ENCODE measurements at regions not wholly inside any gene's neighbourhood (a gene's known extent, or its start where the extent isn't known, plus 50 kb on each side); places are given as distances from the start of the nearest gene placed in this dataset.
A peak's percentile ranks its signal among the peaks of the same experiment; 100 is the strongest.

DNA sequence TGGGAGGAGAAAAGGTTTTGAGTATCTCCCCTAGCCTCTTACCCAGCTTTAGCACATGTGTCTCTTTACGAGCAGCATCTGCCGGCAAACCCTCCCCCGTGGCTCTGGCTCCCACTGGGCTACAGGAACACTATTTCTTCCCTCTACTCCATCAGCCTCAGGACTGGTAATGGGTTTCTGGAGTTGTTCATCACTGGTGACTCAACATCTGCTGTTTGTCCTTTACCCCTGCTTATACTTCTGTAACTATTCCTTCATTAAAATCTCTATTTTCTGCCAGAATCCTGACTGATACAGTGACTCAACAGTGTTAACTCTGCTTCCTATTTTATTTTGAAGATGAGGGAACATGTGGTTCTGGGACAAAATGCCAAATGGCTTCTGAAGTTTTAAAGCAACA, 437.3 kb upstream of the HTR2A start:
- TF ChIP-seq, protein P1, sequence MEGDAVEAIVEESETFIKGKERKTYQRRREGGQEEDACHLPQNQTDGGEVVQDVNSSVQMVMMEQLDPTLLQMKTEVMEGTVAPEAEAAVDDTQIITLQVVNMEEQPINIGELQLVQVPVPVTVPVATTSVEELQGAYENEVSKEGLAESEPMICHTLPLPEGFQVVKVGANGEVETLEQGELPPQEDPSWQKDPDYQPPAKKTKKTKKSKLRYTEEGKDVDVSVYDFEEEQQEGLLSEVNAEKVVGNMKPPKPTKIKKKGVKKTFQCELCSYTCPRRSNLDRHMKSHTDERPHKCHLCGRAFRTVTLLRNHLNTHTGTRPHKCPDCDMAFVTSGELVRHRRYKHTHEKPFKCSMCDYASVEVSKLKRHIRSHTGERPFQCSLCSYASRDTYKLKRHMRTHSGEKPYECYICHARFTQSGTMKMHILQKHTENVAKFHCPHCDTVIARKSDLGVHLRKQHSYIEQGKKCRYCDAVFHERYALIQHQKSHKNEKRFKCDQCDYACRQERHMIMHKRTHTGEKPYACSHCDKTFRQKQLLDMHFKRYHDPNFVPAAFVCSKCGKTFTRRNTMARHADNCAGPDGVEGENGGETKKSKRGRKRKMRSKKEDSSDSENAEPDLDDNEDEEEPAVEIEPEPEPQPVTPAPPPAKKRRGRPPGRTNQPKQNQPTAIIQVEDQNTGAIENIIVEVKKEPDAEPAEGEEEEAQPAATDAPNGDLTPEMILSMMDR (IDR thresholded peaks at IDR 0.05; ENCODE audit: insufficient read depth, low read length, poor library complexity, severe bottlenecking), result no peak
- Histone ChIP-seq H3K36me3 (ENCODE audit: control insufficient read depth, insufficient read depth, low read length) (no peaks in the 10 kb centered on the region), H3K27me3 (ENCODE audit: control insufficient read depth, insufficient read depth, low read length) (no peaks in the 10 kb centered on the region), H3K4me3 (ENCODE audit: low read depth, low read length) (no peak overlapping the region)
- peak; percentile 28 for DNase-seq (ENCODE audit: low read depth)

DNA sequence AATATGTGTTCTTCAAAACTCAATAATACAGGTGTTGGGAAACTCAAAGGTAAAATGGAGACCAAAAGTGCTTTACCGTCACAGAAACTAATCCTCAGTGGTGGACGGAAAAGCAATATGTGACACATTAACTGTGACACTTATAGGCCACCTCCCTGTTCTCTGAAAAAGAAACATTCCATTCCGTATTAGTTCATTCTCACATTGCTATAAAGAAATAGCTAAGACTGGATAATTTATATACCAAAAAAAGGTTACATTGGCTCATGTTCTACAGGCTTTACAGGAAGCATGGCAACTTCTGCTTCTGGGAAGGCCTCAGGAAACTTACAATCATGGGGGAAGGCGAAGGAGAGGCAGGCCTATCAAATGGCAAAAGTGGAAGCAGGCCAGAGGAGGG, 435.3 kb upstream of the HTR2A start:
- Histone ChIP-seq H3K4me3 (ENCODE audit: low read depth, low read length) (no peak overlapping the region), H3K36me3 (ENCODE audit: control insufficient read depth, insufficient read depth, low read length) (no peaks in the 10 kb centered on the region), H3K27me3 (ENCODE audit: control insufficient read depth, insufficient read depth, low read length) (no peaks in the 10 kb centered on the region)
- DNase-seq (ENCODE audit: low read depth), result peak; percentile 51
- TF ChIP-seq, protein P1 (IDR thresholded peaks at IDR 0.05; ENCODE audit: insufficient read depth, low read length, poor library complexity, severe bottlenecking), result no peak

DNA sequence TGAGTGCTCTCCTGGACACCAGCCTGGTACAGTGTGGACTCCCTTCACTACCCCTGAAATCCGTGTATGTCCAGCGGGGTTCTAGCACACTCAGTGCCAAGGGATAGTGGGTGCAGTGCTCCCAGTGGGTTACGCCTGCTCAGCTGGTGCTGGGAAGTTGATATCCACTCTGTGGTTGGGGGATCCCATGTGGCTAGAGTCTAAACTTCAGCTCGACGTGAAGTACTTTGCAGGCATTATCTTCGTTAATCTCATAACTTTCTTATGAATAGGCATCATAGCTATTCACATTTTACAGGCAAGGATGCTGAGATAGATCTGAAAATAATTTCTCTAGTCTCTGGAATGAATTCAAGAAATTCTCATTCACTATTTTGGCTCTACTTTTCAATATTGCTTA, 433.2 kb upstream of the HTR2A start:
- Histone ChIP-seq H3K36me3 (ENCODE audit: control insufficient read depth, insufficient read depth, low read length) (no peaks in the 10 kb centered on the region), H3K27me3 (ENCODE audit: control insufficient read depth, insufficient read depth, low read length) (no peaks in the 10 kb centered on the region), H3K4me3 (ENCODE audit: low read depth, low read length) (no peak overlapping the region)
- DNase-seq (ENCODE audit: low read depth), result no peak
- TF ChIP-seq, protein P1 (IDR thresholded peaks at IDR 0.05; ENCODE audit: insufficient read depth, low read length, poor library complexity, severe bottlenecking), result no peak

DNA sequence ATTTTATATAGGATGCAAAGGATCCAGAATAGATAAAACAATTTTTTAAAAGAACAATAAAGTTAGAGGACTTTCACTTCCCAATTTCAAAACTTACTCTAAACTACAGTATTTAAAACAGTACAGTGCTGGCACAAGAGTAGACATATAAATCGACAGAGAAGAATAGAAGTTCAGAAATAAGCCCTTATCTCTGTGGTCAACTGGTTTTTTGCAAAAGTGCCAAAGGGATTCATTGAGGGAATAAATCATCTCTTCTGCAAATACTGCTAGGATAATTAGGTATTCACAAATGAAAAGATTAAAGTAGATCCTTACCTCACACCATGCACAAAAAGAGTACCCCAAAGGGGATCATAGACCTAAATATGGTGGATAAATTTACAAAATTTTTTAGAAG, 431.0 kb upstream of the HTR2A start:
- DNase-seq (ENCODE audit: low read depth), result no peak
- no peaks in the 10 kb centered on the region for H3K36me3 ChIP-seq (ENCODE audit: control insufficient read depth, insufficient read depth, low read length)
- TF ChIP-seq, protein P1 (IDR thresholded peaks at IDR 0.05; ENCODE audit: insufficient read depth, low read length, poor library complexity, severe bottlenecking), result no peak
- H3K27me3 ChIP-seq (ENCODE audit: control insufficient read depth, insufficient read depth, low read length), result no peaks in the 10 kb centered on the region
- no peak overlapping the region for H3K4me3 ChIP-seq (ENCODE audit: low read depth, low read length)

DNA sequence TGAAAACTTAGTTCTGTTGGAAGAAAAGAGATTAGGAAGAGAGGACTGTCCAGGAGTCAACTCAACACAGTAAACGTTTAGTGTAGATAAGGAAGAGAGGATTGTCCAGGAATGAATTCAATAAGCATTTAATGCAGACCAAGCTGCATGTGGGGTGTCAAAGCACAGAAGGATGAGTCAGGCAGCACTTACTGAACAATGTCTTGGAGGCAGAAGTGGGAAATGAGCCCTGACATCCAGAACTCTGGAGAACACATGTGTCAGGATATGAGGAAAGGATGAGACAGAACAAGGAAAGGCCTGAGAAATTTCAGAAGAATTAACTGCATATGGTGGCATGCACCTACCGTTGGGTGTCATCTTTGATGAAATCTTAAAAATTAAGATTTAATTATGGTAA, 429.2 kb upstream of the HTR2A start:
- no peaks in the 10 kb centered on the region for H3K36me3 ChIP-seq (ENCODE audit: control insufficient read depth, insufficient read depth, low read length)
- TF ChIP-seq, protein P1 (IDR thresholded peaks at IDR 0.05; ENCODE audit: insufficient read depth, low read length, poor library complexity, severe bottlenecking), result no peak
- H3K27me3 ChIP-seq (ENCODE audit: control insufficient read depth, insufficient read depth, low read length), result no peaks in the 10 kb centered on the region
- no peak for DNase-seq (ENCODE audit: low read depth)
- H3K4me3 ChIP-seq (ENCODE audit: low read depth, low read length), result no peak overlapping the region

DNA sequence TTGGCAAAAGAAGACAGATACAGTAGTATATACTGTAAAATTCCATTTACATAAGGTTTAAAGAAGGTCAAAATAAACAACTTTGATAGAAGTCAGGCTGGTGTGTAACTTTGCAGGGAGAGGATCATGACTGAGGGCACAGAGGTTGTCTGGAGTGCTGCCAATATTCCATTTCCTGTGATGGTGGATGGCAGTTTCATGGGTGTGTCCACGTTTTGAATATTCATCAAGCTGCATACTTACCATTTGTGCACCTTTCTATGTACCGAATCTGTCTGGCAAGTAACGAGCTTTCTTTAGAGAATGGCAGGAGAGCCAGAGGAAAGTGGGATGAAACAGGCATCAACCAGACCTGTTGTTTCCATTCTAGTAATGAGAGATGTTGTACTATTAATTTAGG, 420.5 kb upstream of the HTR2A start:
- DNase-seq (ENCODE audit: low read depth), result no peak
- Histone ChIP-seq H3K27me3 (ENCODE audit: control insufficient read depth, insufficient read depth, low read length) (no peaks in the 10 kb centered on the region), H3K4me3 (ENCODE audit: low read depth, low read length) (no peak overlapping the region), H3K36me3 (ENCODE audit: control insufficient read depth, insufficient read depth, low read length) (no peaks in the 10 kb centered on the region)
- TF ChIP-seq, protein P1 (IDR thresholded peaks at IDR 0.05; ENCODE audit: insufficient read depth, low read length, poor library complexity, severe bottlenecking), result no peak

Data from kidney epithelial cell (primary cell).